HuH-7 (cell line): ENCODE measurements at regions not wholly inside any gene's neighbourhood (a gene's known extent, or its start where the extent isn't known, plus 50 kb on each side); places are given as distances from the start of the nearest gene placed in this dataset.

Experiments
- DNase-seq: peaks from one replicate; pipeline ENCODE4 v3.0.0; 2011; ENCODE audit warnings: low spot score

DNA sequence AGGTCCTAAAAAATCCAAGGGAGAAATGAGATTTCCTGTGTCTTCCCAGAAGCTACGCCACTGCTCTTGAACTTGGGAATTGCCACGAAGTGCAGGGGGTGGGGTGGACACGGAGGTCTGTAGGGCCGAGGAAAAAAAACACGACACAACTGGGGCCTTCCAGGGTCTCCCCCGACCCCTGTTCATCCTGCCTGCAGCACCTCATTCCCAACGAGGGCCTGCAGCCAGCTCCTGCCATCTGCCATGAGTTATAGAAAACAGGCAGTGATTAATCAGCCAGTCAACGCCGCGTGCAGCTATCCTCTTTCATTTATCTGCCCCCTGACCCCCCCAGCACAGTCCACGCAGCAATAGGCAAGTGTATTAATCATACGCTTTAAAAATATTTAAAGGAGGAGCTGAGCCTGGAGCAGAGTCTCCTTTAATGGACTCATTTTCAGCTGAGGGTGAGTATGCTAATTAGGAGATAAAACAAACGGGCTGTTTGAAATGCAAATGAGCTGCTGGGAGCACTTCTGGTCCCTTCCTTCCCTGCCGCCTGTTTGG, 209.9 kb downstream of the TFCP2L1 start:
- DNase-seq = no peak

DNA sequence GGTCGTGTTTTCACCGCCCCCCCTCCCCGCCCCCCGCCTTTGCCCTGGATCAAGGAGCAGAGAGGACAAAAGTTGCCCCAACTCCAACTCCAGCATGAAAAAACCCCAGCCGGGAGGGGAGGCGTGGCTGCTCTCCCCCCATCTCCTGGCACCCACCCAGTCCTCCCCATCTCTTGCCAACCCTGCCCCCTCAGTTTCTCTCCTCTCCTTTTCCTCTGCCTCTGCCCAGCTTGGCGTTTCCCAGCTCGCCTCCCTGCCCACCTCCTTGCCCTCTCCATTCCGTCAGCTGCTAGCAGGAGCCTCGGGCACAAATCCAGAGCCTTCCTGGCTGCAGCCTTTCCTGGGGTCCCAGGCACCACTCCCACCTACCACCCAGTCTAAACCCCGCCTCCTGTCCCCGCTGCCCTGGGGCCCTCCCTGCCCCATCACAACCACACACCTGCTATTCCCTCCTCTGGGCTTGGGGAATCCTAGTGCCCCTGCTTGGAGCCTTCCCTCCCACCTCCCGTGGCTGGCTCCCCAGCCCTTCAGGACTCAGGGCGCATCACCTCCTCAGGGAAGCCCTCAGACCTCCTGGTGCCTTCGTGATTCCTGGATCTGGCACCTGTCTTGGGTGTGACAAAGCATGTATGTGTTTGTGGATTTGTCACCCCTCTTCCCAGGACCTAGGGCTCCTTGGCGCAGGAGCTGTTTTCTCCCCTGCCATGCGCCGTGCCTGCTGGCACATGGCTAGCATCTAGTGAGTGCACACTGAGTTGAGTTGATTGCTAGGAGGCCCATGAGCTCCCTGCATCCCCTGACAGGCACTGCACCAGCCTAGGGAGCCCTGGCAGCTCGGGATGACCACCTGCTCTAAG, 209.1 kb downstream of the TFCP2L1 start:
- no peak for DNase-seq

DNA sequence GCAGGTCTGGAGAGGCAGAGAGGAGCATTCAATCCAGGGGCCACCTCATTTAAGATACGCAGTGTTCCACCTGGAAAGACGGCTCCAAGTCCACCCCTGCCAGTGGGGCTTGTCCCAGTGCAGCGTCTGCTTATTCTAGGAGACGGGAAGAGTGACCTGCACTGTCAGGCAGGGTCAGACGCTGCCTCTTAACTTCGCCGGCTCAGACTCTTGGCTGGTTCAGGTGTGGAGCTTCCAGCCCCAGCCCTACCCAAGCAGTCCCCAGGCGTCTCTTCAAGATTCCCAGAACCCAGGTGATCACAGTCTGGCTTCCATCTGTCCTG, 208.5 kb downstream of the TFCP2L1 start:
- no peak for DNase-seq

DNA sequence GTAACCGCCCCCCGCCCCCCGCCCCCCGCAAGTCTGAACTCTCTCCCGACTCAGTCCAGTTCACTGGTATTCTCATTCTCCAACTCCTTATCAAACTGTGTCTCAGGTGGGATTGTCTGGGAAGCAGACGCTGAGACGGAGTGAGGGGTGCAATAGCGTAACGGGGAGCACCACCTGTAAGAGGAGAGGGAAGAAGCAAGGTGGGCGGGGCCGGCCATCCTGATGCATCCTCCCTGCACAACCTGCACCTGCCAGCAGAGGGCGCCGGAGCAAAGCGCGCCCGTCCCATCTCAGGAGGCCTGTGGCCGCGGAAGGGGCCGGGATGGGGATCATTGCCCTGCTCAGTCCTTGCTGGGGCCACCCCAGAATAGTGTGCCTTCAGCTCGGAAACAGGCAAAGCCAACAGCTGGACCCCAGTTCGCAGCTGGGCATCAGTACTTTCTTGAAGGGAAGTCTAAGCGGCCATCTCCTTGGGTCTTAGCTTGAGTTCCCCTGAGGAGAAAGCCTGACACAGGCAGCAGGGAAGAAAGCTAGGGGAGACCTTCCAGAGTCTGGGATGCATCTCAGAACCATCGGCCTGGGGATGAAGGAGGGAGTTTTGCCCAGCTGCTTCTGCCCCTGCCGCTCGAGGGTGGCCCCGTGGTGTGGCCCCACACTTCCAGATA, 208.0 kb downstream of the TFCP2L1 start:
- DNase-seq = peak; percentile 70

GRCh38 chr2:121078899-121079298, 206.1 kb downstream of the TFCP2L1 start:
- no peak for DNase-seq

- DNase-seq = peak; percentile 80
Observed at GRCh38 chr2:121080013-121080772, 204.8 kb downstream of the TFCP2L1 start.

DNA sequence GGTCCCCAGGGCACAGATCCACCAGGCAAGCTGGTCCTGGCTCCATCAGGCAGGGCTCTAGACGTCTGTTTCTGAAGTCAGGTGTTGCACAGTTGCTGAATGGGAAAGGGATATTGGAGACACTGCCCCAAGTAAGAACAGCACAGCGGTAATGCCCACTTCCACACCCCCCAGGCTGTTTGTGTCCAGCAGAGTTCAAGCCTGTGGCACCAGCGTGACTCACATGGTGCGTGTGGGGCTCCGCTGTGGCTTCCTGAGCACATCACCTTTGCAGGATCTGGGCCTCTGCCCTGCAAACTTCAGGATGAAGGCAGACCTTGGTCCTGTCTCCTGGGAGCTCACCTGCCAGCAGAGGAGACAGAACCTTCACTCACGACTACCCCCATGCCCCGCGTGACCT, 203.3 kb downstream of the TFCP2L1 start:
- DNase-seq = no peak

GRCh38 chr2:121082191-121082590, 202.8 kb downstream of the TFCP2L1 start:
- DNase-seq = no peak

DNA sequence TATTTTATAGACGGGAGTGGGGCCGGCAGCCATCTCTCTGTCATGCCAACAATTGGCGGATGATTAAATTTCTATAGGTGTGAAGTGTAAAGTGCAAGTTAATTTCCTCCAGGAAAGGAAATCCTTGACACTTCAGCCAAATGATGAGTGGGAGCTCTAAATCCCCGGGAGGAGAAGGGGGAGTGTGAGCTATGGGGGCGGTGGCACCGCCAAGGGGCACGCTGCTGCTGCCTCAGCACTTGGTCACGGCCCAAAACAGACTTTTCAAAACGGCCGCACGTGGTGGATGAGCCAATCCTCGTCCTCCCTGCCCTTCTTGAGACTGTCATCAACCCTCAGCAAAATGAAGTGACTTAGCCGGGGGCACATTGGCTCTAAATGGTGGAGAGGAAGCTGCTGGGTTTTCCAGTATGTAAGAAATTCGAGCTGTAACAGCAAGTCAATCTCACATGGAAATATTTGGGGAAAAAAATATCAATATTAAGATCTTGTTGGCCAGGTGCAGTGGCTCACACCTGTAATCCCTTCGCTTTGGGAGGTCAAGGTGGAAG, 200.8 kb downstream of the TFCP2L1 start:
- DNase-seq = no peak

DNA sequence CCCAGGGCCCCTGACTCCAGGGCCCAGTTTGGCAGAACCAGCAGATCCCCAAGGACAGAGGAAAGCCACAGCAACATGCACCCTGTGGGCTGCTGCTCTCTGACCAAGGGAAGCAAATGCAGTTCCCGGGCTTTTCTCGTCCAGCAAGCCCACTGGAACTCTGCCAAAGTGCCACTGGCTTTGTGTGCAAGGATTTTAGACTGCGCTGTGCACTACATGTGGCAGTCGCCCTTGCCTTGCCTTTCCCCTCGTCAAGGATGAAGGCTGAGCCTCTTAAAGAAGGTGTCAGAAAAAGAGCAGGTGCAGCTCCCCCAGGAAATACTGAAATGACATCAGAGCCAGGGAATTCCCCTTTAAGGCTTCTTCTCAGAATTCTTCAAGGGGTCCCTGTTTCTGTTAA, 199.2 kb downstream of the TFCP2L1 start:
- no peak for DNase-seq

DNA sequence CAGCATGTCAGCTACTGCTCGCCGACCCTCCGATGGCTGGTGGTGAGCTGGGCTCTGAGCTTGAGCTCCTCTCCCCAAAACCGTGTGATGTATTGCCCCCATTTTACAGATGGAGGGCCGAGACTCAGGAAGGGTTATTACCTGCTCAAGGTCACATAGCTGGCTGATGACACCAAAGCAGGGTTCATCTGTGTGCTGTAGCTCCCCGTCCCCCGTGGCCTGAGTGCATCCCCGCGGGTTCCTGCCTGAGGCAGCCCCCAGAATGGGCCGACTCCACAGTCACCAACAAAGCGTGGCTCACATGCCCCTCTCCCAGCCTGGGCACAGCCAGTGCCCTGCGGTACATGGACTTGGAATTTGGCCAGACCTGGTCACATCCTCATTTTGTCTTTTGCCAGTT, 198.6 kb downstream of the TFCP2L1 start:
- no peak for DNase-seq

GRCh38 chr2:121087117-121087516, 197.9 kb downstream of the TFCP2L1 start:
- DNase-seq = no peak

GRCh38 chr2:121088251-121089165, 196.5 kb downstream of the TFCP2L1 start:
- DNase-seq = no peak

- DNase-seq = no peak
Observed at GRCh38 chr2:121089166-121089510, 195.9 kb downstream of the TFCP2L1 start.

DNA sequence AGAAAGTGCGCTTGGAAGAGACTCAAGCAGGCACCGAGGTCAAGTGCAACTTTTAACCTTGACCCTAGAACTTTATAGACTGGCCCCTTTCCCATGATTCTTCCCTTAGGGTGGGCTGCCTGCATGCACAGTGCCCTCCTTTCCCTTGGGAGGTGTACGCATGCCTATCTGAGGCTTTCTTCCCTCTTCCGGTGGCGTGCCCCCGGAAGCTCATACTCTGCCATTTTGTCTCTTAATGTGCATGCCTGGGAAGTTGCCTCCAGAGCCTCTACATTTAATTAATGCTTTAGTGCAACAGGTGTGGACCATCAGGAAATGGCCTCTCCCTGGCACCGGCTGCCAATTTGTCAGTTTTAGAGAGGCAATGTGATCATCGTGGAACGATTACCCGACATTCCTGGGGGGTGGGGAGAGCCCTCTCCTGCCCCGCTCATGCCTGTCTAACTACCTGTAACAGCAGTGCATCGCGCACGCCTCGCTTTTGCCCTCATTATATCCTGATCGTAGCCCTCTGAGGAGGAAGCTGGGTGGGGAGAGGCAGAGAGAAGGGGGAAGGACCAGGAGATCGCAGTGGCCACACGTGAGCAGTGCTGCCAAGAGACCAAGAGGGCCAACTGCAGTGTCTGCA, 194.8 kb downstream of the TFCP2L1 start:
- no peak for DNase-seq

- DNase-seq = no peak
Observed at GRCh38 chr2:121092095-121092494, 192.9 kb downstream of the TFCP2L1 start.

DNA sequence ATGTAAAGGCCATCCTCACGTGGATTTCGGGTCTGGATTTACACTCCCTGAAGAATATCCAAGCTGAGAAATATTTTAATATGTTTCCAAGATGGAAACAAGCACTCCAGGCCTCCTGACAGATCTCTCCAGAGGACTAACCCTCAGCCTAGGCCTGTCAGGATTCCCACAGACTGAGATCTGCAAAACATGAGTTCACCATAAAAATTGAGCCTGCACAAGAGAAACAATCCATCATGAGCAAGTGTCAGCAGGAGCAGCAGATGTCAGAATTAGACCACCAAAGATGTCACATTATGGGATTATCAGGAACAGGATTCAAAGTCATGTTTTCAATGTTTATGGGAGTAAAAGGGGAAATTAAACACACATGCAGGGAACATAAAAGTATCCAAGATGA, 191.3 kb downstream of the TFCP2L1 start:
- no peak for DNase-seq

- no peak for DNase-seq
Observed at GRCh38 chr2:121094101-121094500, 190.9 kb downstream of the TFCP2L1 start.

DNA sequence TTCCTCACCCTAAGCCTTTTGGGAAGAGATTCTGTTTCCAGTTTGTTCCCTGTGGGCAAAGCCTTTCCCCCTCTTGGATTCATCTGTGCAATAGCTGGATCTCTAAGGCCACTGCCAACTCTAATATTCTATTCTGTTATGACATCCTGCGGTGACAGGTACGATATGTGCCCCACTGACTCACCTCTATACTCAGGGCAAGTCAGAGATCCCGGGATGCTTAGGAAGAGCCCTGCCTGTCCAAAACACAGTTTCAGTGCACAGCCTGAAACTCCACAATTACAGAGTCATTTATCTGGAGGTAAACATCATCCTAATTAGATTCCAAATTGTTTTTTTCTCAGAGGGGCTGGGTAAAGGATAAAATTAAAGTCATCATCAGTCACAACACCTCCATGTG, 190.2 kb downstream of the TFCP2L1 start:
- no peak for DNase-seq

DNA sequence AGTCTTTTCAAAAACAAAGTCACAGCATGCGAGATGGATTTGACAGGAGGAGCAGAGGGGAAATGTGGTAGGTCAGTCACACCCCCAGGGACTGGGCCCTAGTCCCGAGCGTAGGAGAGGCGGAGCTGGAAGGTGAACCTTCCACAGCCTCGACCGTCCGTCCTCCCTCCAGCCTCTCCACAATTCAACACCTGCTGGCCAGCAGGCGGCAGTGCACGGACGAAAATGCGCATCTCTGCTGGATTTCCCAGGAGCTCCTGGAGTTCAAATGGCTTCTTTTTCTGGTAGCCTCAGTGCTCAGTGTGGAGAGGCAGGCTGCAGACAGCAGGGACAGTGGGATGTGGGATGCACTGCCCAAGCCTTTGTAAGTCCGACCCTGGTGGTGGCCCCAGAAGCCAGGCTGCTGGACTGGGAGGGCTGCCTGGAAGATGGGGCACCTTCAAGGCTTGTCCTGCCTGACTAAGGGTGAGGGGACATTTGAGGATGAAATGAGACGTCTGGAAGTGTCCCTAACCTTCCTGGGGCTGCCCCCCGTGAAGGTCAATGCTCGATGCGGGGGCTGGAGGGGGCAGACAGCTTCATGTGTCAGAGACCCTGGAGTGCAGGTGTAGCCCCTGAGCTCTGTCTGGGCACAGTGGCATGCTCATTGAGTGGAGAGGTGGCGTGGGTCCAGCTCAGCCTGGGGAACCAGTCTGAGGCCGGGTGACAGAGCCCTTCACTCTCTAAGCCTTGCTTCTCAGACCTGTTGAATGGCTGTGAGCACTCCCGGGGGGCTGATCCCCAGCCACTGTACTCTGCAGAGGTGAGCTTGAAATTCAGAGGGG, 189.5 kb downstream of the TFCP2L1 start:
- peak; percentile 85 for DNase-seq
